Breast epithelium (tissue), 4 donors: ENCODE measurements at regions not wholly inside any gene's neighbourhood (a gene's known extent, or its start where the extent isn't known, plus 50 kb on each side); places are given as distances from the start of the nearest gene placed in this dataset.

Experiments used
- DNase-seq, 2 donors: peaks; one replicate each; pipeline ENCODE4 v3.0.0-alpha.2; 2019; ENCODE audit warnings: low spot score in 2 of 2
- H3K27ac ChIP-seq, 2 donors: fragments of 200-600 bp; sonication (generic) in 1 of 2; one replicate each; pipeline ENCODE4 v1.5.1; 2016 to 2019; ENCODE audit warnings: mild to moderate bottlenecking in 1 of 2
- H3K27me3 ChIP-seq, 2 donors: fragments of 200-600 bp; sonication (generic) in 1 of 2; one replicate each; pipeline versions ENCODE4 v1.5.1 to v1.6.0; 2017 to 2019; ENCODE audit warnings: control low read depth in 1 of 2, mild to moderate bottlenecking in 1 of 2
- H3K36me3 ChIP-seq: fragments of 200-600 bp; one replicate; pipeline ENCODE4 v1.5.1; 2019
- H3K4me1 ChIP-seq, 2 donors: fragments of 200-600 bp; sonication (generic); one replicate each; pipeline ENCODE4 v1.5.1; 2016 to 2019; ENCODE audit warnings: control low read depth in 1 of 2
- H3K4me3 ChIP-seq, 3 donors: fragments of 200-600 bp; sonication (generic); 1 replicate in 2 of 3; 2 replicates in 1 of 3; pipeline ENCODE4 v1.5.1; 2016 to 2019; ENCODE audit warnings: mild to moderate bottlenecking in 3 of 3, moderate library complexity in 2 of 3
- H3K9me3 ChIP-seq, 2 donors: fragments of 200-600 bp; sonication (generic) in 1 of 2; one replicate each; pipeline ENCODE4 v1.5.1; 2016 to 2019; ENCODE audit warnings: control low read depth in 1 of 2
- POLR2A ChIP-seq: fragments of 450-650 bp; IDR thresholded peaks from one replicate; pipeline ENCODE4 v1.6.1; 2016; ENCODE audit warnings: antibody characterized with exemption, mild to moderate bottlenecking, moderate library complexity
- POLR2AphosphoS5 ChIP-seq, 3 donors: sonication (generic); formaldehyde crosslinking; IDR thresholded peaks; one replicate each; pipeline ENCODE4 v1.6.1; 2017; ENCODE audit warnings: antibody characterized with exemption in 3 of 3
- intact Hi-C: fragments of 100-400 bp; cut with DNase I; formaldehyde crosslinking; loops from one replicate; pipeline ENCODE4 v1.15.1; 2023; ENCODE audit warnings: low total_unique reads
- TF ChIP-seq, protein P1 (sequence below), 3 donors: fragments of 450-650 bp; IDR thresholded peaks; one replicate each; pipeline ENCODE4 v1.5.1; 2016 to 2017; ENCODE audit warnings: antibody characterized with exemption in 3 of 3, mild to moderate bottlenecking in 3 of 3, moderate library complexity in 3 of 3

GRCh38 chr1:91073299-91073698 is 51.5 kb upstream of the ZNF644 start:
- Histone ChIP-seq H3K4me3 (no peak overlapping the region), H3K36me3 (no peaks in the 10 kb centered on the region), H3K27me3 (no peaks in the 10 kb centered on the region), H3K9me3 (no peaks in the 10 kb centered on the region), H3K4me1 (no peaks in the 10 kb centered on the region), H3K27ac (no peak overlapping the region)
- TF ChIP-seq POLR2AphosphoS5 (IDR thresholded peaks at IDR 0.05) (no peak), POLR2A (no peak)
- TF ChIP-seq, protein P1, sequence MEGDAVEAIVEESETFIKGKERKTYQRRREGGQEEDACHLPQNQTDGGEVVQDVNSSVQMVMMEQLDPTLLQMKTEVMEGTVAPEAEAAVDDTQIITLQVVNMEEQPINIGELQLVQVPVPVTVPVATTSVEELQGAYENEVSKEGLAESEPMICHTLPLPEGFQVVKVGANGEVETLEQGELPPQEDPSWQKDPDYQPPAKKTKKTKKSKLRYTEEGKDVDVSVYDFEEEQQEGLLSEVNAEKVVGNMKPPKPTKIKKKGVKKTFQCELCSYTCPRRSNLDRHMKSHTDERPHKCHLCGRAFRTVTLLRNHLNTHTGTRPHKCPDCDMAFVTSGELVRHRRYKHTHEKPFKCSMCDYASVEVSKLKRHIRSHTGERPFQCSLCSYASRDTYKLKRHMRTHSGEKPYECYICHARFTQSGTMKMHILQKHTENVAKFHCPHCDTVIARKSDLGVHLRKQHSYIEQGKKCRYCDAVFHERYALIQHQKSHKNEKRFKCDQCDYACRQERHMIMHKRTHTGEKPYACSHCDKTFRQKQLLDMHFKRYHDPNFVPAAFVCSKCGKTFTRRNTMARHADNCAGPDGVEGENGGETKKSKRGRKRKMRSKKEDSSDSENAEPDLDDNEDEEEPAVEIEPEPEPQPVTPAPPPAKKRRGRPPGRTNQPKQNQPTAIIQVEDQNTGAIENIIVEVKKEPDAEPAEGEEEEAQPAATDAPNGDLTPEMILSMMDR (IDR thresholded peaks at IDR 0.05) = no peak
- DNase-seq = no peak
- intact Hi-C loops = no loop called here

- intact Hi-C loops = no loop called here
- Histone ChIP-seq H3K36me3 (no peaks in the 10 kb centered on the region), H3K27ac (no peak overlapping the region), H3K4me1 (no peaks in the 10 kb centered on the region), H3K9me3 (no peaks in the 10 kb centered on the region), H3K27me3 (no peaks in the 10 kb centered on the region), H3K4me3 (no peak overlapping the region)
- TF ChIP-seq, protein P1 (IDR thresholded peaks at IDR 0.05) = no peak
- TF ChIP-seq POLR2A = no peak
- no peak for TF ChIP-seq POLR2AphosphoS5 (IDR thresholded peaks at IDR 0.05)
- no peak for DNase-seq
Measured at GRCh38 chr1:91071838-91072237, 50.0 kb upstream of the ZNF644 start.
